Pons (tissue), 1 donor: ENCODE measurements at regions not wholly inside any gene's neighbourhood (a gene's known extent, or its start where the extent isn't known, plus 50 kb on each side); places are given as distances from the start of the nearest gene placed in this dataset.
"Not testable (repeated sequence)": the region's sequence is repeated elsewhere in the genome, so short reads cannot be mapped to it uniquely, and the experiment has no call there.

Source experiments
- DNase-seq: peaks from one replicate; pipeline ENCODE4 v3.0.0-alpha.2; 2016; ENCODE audit warnings: low spot score

- DNase-seq, result no peak
These were observed 534.0 kb downstream of the TMEM121 start for GRCh38 chr14:106060276-106060975.

- not testable (repeated sequence) for DNase-seq
These were observed 535.6 kb downstream of the TMEM121 start for GRCh38 chr14:106061877-106062500.

- DNase-seq, result no peak
These were observed 536.3 kb downstream of the TMEM121 start for GRCh38 chr14:106062502-106063272.

- no peak for DNase-seq
These were observed 541.6 kb downstream of the TMEM121 start for GRCh38 chr14:106067935-106068334.

GRCh38 chr14:106069804-106070625 is 543.6 kb downstream of the TMEM121 start:
- DNase-seq, result no peak

- no peak for DNase-seq
These were observed 554.5 kb downstream of the TMEM121 start for GRCh38 chr14:106080922-106081321.

- DNase-seq, result not testable (repeated sequence)
These were observed 555.3 kb downstream of the TMEM121 start for GRCh38 chr14:106081721-106082120.

- no peak for DNase-seq
These were observed 556.7 kb downstream of the TMEM121 start for GRCh38 chr14:106083082-106083481.

- DNase-seq, result no peak
These were observed 561.5 kb downstream of the TMEM121 start for GRCh38 chr14:106087837-106088236.

GRCh38 chr14:106088860-106089259 is 562.5 kb downstream of the TMEM121 start:
- not testable (repeated sequence) for DNase-seq

- no peak for DNase-seq
These were observed 568.3 kb downstream of the TMEM121 start for GRCh38 chr14:106094654-106095189.

GRCh38 chr14:106107703-106108102 is 581.3 kb downstream of the TMEM121 start:
- no peak for DNase-seq

- no peak for DNase-seq
These were observed 583.0 kb downstream of the TMEM121 start for GRCh38 chr14:106109337-106109736.

GRCh38 chr14:106115401-106115800 is 589.0 kb downstream of the TMEM121 start:
- DNase-seq, result no peak

- DNase-seq, result not testable (repeated sequence)
These were observed 590.1 kb downstream of the TMEM121 start for GRCh38 chr14:106116339-106116930.

- no peak for DNase-seq
These were observed 593.7 kb downstream of the TMEM121 start for GRCh38 chr14:106120101-106120500.

- no peak for DNase-seq
These were observed 602.9 kb downstream of the TMEM121 start for GRCh38 chr14:106129274-106129673.

GRCh38 chr14:106129904-106130661 is 603.7 kb downstream of the TMEM121 start:
- DNase-seq, result not testable (repeated sequence)

GRCh38 chr14:106133126-106133525 is 606.7 kb downstream of the TMEM121 start:
- DNase-seq, result not testable (repeated sequence)

GRCh38 chr14:106134886-106135285 is 608.5 kb downstream of the TMEM121 start:
- DNase-seq, result no peak
